Parathyroid adenoma (tissue), 2 donors: ENCODE measurements at regions not wholly inside any gene's neighbourhood (a gene's known extent, or its start where the extent isn't known, plus 50 kb on each side); places are given as distances from the start of the nearest gene placed in this dataset.

Experiments used
- H2AFZ ChIP-seq: fragments of 300-600 bp; sonication (generic); one replicate; pipeline ENCODE4 v1.7.0; 2017; ENCODE audit warnings: antibody characterized with exemption, mild to moderate bottlenecking
- H3K27ac ChIP-seq: fragments of 300-600 bp; sonication (generic); one replicate; pipeline ENCODE4 v1.7.0; 2017
- H3K27me3 ChIP-seq: fragments of 300-600 bp; sonication (generic); one replicate; pipeline ENCODE4 v1.7.0; 2017; ENCODE audit warnings: low read length; ENCODE audit not compliant: control insufficient read depth, insufficient read depth
- H3K36me3 ChIP-seq: fragments of 300-600 bp; sonication (generic); one replicate; pipeline ENCODE4 v1.7.0; 2017; ENCODE audit warnings: low read length; ENCODE audit not compliant: control insufficient read depth, insufficient read depth
- H3K4me1 ChIP-seq: fragments of 300-600 bp; sonication (generic); one replicate; pipeline ENCODE4 v1.7.0; 2017; ENCODE audit warnings: control low read depth
- H3K4me2 ChIP-seq: fragments of 300-600 bp; sonication (generic); one replicate; pipeline ENCODE4 v1.7.0; 2017; ENCODE audit warnings: low read length
- H3K4me3 ChIP-seq: fragments of 300-600 bp; sonication (generic); one replicate; pipeline ENCODE4 v1.7.0; 2017; ENCODE audit warnings: low read depth, low read length
- H3K79me2 ChIP-seq: fragments of 300-600 bp; sonication (generic); one replicate; pipeline ENCODE4 v1.7.0; 2017; ENCODE audit warnings: control low read depth
- H3K9ac ChIP-seq: fragments of 300-600 bp; sonication (generic); one replicate; pipeline ENCODE4 v1.7.0; 2017; ENCODE audit warnings: mild to moderate bottlenecking
- H3K9me3 ChIP-seq: fragments of 300-600 bp; sonication (generic); one replicate; pipeline ENCODE4 v1.7.0; 2017; ENCODE audit warnings: low read length; ENCODE audit not compliant: control insufficient read depth
- TF ChIP-seq, protein P1 (sequence below): fragments of 300-600 bp; sonication (generic); IDR thresholded peaks from one replicate; pipeline ENCODE4 v1.7.0; 2017; ENCODE audit warnings: antibody characterized with exemption, mild to moderate bottlenecking
- donor health status: primary hyperparathyroidism.

DNA sequence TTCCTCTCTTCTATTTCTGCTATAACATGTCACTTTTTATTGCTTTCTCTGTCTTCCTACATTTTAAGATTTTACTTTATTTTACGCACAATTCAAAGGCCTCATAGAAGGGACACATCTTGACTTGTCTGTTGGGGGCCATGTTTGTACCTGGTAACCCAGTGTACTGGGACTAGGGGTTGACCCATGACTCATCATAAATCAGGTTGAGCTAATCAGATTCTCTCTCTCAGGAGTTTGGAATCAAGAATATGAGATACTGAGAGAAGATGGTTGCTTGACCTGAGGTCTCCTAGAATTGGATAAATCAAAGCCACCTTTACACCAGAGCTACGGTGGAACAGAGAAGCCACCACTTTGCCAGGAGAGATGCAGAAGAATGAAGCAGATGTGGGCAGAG lies 153.0 kb downstream of the UXS1 start:
- no peaks in the 10 kb centered on the region for H3K27me3 ChIP-seq
- H2AFZ ChIP-seq, result no peak overlapping the region
- H3K36me3 ChIP-seq, result no peaks in the 10 kb centered on the region
- no peak overlapping the region for H3K4me2 ChIP-seq
- no peak overlapping the region for H3K4me3 ChIP-seq
- TF ChIP-seq, protein P1, sequence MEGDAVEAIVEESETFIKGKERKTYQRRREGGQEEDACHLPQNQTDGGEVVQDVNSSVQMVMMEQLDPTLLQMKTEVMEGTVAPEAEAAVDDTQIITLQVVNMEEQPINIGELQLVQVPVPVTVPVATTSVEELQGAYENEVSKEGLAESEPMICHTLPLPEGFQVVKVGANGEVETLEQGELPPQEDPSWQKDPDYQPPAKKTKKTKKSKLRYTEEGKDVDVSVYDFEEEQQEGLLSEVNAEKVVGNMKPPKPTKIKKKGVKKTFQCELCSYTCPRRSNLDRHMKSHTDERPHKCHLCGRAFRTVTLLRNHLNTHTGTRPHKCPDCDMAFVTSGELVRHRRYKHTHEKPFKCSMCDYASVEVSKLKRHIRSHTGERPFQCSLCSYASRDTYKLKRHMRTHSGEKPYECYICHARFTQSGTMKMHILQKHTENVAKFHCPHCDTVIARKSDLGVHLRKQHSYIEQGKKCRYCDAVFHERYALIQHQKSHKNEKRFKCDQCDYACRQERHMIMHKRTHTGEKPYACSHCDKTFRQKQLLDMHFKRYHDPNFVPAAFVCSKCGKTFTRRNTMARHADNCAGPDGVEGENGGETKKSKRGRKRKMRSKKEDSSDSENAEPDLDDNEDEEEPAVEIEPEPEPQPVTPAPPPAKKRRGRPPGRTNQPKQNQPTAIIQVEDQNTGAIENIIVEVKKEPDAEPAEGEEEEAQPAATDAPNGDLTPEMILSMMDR, result no peak
- no peak overlapping the region for H3K9ac ChIP-seq
- no peaks in the 10 kb centered on the region for H3K4me1 ChIP-seq
- H3K27ac ChIP-seq, result no peak overlapping the region
- no peaks in the 10 kb centered on the region for H3K9me3 ChIP-seq
- no peaks in the 10 kb centered on the region for H3K79me2 ChIP-seq

DNA sequence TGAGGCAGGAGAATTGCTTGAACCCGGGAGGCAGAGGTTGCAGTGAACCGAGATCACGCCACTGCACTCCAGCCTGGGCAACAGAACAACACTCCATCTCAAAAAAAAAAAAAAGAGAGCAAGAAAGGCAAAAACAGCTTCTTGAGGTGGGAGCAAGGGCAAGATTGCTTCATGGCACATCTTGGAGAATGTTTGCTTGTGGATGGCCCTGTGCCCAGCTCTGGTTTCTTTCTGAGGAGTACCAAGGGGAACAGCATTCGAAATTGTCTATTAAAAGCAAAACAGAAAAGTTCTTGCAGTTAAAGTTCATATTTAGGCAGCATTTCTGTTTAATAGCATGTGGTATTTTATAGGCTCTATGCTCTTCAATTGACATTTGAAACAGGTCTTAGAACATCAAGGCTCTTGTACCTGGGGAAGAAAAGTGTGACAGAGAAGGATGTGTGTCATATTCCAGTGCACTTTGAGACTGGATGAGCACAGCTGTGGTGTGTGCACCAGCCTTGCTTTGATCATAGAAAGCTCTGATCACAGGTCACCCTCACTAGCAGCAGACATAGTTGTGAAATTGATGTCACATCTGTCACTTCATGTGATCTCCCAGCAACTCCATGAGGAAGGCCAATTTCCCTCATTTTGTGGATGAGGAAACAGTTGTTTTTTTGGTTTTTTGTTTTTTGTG lies 154.3 kb downstream of the UXS1 start:
- Histone ChIP-seq H3K9me3 (no peaks in the 10 kb centered on the region), H3K27me3 (no peaks in the 10 kb centered on the region), H3K79me2 (no peaks in the 10 kb centered on the region), H3K27ac (no peak overlapping the region), H3K4me1 (no peaks in the 10 kb centered on the region), H3K4me3 (no peak overlapping the region), H3K9ac (no peak overlapping the region), H3K4me2 (no peak overlapping the region), H2AFZ (no peak overlapping the region), H3K36me3 (no peaks in the 10 kb centered on the region)
- TF ChIP-seq, protein P1, result no peak

DNA sequence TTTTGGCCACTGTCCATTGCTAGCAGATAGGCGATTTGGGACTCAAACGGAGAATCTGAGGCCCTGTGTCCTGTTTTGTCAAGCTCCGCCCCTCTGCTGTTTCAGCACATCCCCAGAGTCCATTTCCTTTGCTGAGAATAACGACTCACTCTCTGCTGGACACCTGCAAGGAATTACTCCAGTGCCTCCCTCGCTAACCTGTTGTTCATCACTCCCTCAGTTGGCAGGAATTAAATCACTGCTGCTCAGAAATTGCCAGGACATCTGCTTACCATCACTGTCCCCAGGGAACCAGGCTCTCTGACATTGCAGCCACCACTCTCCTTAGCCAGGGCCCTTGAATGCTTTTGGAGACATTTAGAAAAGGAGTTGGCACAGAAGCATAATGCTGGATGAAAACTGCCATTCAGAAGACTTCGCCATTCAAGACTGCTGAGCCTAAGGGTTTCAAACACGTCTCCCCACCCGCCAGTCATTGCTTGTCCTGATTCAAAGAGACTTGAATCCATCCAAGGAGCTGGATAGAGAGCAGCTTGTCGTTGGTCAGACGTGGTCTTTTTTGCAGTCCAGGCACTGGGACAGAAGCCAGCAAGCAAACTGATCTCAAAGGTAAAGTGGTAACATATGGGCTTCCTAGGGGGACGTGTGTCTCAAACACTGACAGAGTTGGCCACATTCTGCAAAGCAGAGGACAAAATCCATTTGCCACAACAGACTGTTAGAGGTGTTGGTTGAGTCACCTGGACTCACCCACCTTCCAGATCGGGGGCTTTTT lies 155.3 kb downstream of the UXS1 start:
- Histone ChIP-seq H3K27me3 (no peaks in the 10 kb centered on the region), H3K9me3 (no peaks in the 10 kb centered on the region), H3K79me2 (no peaks in the 10 kb centered on the region), H3K4me2 (no peak overlapping the region), H2AFZ (no peak overlapping the region), H3K4me3 (no peak overlapping the region), H3K27ac (no peak overlapping the region), H3K9ac (no peak overlapping the region), H3K36me3 (no peaks in the 10 kb centered on the region), H3K4me1 (no peaks in the 10 kb centered on the region)
- TF ChIP-seq, protein P1, result no peak

DNA sequence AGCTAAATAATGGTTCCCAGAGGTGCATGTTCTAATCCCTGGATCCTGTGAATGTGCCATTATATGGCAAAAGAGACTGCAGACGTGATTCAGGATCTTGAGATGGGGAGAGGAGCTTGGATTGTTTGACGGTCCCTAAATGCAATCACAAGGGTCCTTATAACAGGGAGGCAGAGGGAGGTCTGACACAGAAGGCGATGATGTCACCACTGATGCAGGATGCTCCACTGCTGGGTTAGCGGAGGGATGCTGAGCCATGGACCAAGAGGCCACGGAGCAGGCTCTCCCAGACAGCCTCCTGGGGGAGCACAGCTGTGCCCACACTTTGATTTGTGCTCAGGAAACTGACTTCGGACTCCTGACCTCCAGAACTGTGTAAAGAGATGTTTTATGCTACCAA lies 156.2 kb downstream of the UXS1 start:
- no peak overlapping the region for H3K4me2 ChIP-seq
- H3K9ac ChIP-seq, result no peak overlapping the region
- no peaks in the 10 kb centered on the region for H3K4me1 ChIP-seq
- H3K36me3 ChIP-seq, result no peaks in the 10 kb centered on the region
- no peaks in the 10 kb centered on the region for H3K9me3 ChIP-seq
- H2AFZ ChIP-seq, result no peak overlapping the region
- H3K79me2 ChIP-seq, result no peaks in the 10 kb centered on the region
- TF ChIP-seq, protein P1, result no peak
- H3K27me3 ChIP-seq, result no peaks in the 10 kb centered on the region
- H3K4me3 ChIP-seq, result no peak overlapping the region
- no peak overlapping the region for H3K27ac ChIP-seq

DNA sequence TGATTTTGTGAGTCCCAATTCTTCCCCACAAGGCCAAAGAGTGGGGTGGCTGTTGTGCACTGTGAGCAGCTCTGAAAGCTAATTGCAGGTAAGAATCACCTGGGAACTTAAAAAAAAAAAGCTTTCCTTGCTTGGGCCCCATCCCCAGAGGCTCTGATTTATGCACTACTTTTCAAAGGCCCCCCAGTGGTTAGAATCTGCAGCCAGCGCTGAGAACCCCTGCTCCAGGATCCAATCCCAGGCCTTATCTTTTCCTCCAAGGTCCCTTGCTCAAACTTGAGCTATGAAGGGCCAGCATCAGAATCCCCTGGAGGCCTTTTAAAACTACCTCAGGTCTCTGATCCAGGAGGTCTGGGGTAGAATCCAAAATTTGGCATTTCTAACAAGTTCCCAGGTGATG lies 156.8 kb downstream of the UXS1 start:
- H3K27ac ChIP-seq, result no peak overlapping the region
- H3K36me3 ChIP-seq, result no peaks in the 10 kb centered on the region
- H3K9me3 ChIP-seq, result no peaks in the 10 kb centered on the region
- TF ChIP-seq, protein P1, result no peak
- H3K9ac ChIP-seq, result no peak overlapping the region
- H2AFZ ChIP-seq, result no peak overlapping the region
- no peaks in the 10 kb centered on the region for H3K4me1 ChIP-seq
- no peaks in the 10 kb centered on the region for H3K27me3 ChIP-seq
- no peak overlapping the region for H3K4me2 ChIP-seq
- H3K4me3 ChIP-seq, result no peak overlapping the region
- H3K79me2 ChIP-seq, result no peaks in the 10 kb centered on the region
